Daoy (cell line): ENCODE measurements at regions not wholly inside any gene's neighbourhood (a gene's known extent, or its start where the extent isn't known, plus 50 kb on each side); places are given as distances from the start of the nearest gene placed in this dataset.
A peak's percentile ranks its signal among the peaks of the same experiment; 100 is the strongest.
"Not testable (repeated sequence)": the region's sequence is repeated elsewhere in the genome, so short reads cannot be mapped to it uniquely, and the experiment has no call there.

Experiments
- DNase-seq: peaks from one replicate; pipeline ENCODE4 v3.0.0-alpha.2; 2015; ENCODE audit warnings: low read depth

DNA sequence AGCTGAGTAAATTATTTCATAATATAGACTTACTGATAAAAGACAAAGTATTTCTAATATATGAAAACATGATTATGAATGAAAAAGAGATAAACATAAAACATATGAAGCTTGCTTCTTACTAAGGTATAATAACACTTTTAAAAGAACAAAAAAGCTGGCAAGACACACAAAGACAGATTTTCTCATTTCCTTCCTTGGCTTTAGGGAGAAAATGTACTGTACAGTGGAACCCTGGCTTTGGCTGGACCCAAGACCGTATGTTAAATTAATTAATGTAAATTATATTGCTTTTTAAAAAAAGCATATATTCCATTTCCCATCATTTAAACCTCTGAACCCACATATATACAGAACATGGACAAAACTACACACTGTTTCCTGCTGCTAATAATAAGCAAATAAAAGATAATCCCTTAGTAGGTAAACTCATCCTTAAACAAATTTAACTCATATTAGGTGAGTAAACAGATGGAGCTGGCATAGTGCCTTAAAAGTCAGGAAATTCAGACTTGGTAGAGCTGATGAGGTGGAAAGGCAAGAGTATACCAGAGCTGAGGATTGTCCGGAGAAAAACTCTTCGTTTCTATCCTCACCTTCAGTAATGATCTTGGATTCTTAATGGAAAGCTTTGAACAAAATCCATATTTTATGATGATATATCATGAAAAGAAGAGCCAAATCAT, 1016.4 kb upstream of the KCND2 start:
- DNase-seq = no peak

DNA sequence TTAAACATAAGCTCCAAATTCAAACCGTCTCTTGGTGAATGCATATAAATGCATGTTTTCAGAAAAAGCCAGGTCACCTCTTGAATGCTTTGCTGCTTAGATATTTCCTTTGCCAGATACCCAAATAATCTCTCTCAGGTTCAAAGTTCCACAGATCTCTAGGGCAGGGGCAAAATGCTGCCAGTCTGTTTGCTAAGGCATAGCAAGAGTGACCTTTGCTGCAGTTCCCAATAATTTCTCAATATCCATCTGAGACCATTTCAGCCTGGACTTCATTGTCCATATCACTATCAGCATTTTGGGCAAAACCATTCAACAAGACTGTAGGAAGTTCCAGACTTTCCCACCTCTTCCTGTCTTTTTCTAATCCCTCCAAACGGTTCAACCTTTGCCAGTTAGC, 1006.2 kb upstream of the KCND2 start:
- not testable (repeated sequence) for DNase-seq

DNA sequence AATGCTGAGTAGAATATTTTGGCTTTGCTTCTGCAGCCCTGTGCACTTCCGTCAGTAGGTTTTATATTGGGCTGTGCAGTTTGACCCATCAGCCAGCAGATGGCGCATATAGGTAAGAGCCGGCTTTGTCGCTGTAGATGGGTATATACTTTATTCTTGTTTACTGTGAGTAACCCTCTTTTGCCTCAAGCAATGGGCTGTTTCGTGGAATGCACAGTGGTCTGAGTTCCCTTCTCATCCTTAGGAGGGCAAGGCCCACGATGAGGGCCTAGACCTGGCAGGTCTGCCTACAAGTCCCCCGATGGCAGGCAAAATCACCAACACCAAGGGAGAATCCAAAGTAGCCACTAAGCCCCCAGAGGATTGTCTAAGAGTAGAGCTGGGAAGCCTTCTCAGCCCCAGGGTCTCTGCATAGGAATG, 1002.9 kb upstream of the KCND2 start:
- peak; percentile 58 for DNase-seq

DNA sequence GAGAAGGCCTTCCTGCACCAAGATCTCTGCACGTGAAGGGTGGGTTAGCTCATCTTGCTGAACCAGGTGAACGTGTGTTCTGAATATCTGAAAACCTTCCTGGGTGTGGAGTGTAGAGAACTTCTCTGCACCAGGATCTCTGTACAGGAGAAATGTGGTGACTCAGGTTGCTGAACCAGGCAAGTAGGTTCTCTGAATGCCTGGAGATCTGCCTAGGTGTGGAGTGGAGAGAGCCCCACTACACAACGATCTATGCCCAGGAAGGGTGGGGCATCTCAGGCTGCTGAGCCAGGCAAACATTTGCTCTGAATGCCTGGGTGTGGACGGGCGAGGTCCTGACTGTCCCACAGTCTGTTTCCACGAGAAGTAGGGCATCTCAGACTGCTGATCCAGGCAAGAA, 1002.3 kb upstream of the KCND2 start:
- DNase-seq = no peak

DNA sequence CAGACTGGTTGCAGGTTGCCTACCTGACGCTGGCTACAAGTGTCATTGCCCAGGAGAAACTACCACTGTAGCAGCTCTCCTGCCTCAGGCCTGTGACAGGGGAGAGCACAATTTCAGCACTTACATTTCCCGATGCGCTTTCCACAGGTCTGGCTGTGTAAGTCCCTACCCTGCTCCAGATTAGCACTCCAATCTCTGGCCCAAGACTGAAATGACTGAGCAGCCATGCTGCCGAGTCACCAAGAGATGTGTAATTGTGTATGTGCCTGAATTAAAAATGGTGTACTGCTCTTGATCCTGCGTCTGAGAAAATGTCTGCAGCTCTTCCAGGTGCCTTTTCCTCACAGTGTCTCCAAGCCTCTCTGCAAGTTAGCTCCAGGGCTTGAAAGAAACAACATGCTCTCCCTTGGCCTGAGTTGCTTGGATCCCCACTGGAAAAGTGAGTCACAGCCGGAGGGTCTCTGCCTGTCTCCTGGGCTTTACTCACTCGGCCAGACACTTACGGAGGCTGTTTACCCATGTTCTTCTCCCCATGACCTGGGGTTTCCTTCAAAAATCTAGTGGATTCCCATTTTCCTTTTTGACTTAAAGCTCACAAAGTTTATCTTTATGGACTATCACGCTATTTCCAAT, 1001.7 kb upstream of the KCND2 start:
- DNase-seq = no peak

DNA sequence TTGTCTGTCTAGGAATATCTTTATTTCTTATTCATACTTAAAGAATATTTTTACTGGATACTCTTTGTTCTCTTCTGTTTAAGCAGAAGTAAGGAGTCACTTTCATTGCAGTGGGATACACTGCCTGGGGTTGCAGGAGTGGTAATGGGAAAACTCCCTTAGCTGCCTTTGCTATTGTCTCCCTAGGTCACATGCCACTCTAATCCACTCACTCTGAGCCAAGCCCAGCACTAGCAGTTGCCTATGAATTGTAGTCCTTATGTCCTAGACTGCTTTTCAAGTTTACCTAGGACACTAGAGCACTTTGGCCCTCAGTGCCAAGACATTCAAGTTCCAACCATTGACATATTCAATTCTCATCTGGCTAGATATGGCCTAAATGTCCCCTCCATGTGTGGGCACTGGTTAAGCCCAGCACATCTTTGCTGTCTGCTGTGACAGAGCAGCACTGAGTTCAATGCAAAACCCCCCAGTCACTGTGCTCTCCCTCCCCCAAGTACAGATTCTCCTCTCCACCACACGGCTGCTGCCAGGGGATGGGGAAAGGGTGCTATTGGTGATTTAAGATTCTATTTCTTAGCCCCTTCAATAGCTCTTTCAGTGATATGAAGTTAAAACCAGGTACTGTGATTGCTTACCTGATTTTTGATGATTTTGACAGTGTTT, 991.7 kb upstream of the KCND2 start:
- no peak for DNase-seq

DNA sequence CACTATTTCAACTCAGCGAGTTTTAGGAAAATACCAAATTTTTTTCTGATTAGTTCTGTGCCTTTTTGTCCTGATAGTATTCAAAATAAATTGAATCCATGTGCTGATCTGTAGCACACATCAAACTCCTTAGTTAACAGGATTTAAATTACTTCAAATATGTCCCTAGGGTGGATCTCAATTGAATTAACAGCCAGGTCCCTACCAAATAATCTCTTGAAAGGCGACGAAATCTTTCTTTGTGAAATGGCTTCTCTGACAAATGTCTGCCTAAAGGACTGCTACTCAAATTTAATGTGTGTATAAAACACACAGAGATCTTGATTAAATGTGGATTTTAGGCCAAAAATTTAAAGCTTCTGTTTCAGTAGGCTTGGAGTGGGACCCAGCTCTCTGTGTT, 989.6 kb upstream of the KCND2 start:
- no peak for DNase-seq

DNA sequence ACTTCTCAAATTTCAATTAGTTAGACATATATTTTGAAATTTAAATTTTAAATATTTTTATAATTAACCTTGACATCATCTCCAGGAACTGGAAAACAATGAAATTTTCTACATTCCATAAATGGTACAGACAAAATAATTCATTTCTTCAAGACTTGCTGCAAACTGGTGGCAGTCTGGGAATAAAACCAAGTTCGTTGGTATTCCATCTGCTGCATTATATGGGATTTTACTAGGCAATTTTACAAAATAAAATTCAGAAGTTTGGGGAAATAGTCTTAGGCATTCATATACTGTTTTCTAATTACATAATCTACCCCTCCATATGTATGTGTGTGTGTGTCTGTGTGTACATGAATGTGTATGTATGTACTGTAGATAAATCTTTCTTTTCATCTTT, 984.6 kb upstream of the KCND2 start:
- DNase-seq = no peak

DNA sequence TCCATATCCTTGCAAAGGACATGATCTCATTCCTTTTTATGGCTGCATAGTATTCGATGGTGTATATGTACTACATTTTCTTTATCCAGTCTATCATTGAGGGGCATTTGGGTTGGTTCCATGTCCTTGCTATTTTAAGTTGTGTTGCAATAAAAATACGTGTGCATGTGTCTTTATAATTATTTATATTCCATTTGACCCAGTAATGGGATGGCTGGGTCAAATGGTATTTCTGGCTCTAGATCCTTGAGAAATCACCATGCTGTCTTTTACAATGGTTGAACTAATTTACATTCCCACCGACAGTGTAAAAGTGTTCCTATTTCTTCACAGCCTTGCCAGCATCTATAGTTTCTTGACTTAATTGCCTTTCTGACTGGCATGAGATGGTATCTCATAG, 972.6 kb upstream of the KCND2 start:
- DNase-seq = not testable (repeated sequence)

DNA sequence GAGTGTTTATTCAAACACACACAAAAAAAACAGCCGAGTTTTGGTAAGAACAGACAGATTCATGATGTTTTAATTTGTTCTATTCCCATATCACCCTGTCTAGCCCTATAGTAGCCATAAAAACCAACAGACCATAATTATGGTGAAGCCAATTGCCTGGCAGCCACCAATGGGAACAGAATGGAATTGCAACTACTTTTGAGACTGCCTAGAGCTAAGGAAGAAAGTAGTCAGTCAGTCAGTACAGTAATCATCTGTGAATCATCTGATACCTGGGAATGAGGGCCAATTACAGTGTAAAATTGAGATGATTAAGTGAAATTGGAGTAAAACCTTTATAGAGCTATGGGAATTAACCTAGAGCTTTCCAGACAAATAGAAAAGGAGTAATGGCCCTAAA, 952.7 kb upstream of the KCND2 start:
- DNase-seq = no peak

DNA sequence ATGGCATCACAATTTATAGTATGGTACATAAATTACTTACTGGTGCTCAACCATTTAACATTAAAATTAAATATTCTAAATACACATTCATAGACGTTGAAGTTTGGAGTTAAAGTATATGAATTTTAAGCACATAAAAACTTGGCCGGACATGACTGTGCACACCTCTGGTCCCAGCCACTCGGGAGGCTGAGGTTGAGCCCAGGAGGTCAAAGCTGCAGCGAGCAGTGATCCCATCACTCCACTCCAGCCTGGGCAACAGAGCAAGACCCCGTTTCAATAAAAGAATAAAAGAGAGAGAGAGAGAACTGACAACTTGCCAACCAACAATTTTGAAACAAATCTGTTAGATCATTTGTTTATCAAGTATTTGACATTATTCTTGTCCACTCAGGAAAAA, 943.3 kb upstream of the KCND2 start:
- DNase-seq = no peak

DNA sequence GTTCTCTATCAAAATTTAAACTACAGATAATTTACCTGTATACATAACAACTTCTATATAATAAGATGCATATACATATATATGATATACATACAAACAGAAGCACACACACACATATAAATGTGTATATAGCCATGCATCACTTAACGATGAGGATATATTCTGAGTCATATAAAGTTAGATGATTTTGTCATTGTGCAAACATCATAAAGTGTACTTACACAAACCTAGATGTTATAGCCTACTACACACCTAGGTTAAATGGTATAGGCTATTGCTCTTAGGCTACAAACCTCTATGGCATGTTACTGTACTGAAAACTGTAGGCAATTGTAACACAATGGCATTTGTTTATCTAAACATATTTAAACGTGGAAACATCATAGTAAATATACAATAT, 937.6 kb upstream of the KCND2 start:
- no peak for DNase-seq

DNA sequence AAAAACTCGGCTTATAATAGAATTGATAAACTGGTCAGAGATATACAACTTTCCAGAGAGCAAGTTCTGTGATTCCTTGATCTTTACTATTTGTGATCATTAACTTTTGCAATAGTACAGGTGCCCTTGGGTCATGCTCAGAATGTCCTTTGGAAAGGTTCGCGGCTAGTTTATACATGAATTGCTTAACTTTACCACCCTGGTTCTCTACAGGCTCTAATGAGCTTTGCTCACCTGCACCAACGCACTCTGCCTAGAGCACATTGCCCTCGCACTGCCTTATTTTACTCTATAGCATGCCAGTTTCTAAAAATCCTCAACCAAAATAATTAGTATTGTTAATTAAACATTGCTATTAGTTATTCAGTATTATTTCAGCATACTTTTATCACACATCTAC, 931.2 kb upstream of the KCND2 start:
- DNase-seq = no peak

DNA sequence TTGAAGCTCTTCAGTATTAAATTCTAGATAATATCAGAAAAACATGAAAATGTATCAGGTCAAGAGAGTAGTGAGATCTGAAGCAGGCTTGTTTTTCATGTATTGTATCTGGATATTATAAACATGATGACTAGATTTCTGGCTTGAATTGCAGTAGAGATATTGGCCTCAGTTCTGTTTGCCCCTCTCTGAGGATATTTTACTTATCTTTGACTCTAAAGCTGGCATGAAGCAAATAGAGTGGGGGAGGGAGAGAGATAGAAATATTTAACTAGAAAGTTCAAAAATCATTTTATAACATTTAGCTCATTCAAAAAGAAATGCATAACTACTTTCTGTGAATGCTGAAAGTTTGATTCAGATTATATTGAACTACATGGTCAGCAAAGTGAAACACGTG, 929.7 kb upstream of the KCND2 start:
- no peak for DNase-seq

DNA sequence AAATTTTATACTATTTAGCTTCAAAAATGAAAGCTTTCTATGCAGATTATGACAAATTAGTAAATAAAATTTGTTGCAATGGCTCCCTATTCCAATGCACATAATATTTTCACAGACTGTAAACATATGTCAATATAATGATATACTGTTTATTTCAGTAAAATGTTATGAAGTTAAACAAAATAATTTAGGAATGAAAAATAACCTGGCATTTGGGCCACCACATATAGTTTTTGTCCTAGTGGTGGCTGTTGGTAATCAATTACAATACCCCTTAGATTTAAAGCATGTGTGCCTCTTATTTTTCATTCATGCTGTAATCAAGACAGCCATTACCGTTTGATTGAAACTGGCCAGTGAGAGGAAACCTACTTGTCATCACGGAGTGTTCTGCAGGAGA, 928.5 kb upstream of the KCND2 start:
- no peak for DNase-seq

DNA sequence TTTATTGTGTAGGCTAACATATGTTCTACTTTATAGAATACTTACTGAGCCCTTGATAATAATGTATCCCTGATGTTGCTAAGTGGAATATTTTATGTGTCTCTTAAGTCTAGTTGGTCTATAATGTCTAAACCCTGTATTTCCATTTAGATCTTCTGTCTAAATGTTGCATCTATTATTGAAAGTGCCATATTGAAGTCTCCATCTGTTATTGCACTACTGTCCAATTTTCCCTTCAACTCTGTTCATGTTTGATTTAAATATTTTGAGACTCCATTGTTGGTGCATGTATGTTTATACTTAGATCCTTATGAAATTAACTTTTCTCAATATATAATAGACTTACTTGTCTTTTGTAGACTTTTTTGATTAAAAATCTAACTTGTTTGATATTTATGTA, 924.5 kb upstream of the KCND2 start:
- no peak for DNase-seq

DNA sequence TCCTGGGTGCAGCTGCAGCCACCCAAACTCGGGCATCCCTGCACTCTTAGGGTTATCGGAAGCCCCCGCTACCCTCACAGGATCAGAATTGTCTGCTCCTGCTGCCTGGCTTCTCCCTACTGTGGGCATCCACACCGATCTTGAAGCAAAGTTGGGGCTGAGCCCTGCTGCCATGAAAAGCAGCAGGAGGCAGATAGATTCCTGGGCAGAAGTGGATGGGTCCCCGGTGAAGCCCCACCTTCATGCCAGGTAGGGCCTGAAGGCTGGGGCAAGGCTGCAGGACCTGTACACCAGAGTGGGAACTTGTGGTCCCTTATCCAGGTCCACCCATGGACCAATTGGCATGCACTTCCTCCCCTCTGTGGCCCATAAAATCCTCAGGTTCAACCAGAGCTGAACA, 922.6 kb upstream of the KCND2 start:
- DNase-seq = no peak

DNA sequence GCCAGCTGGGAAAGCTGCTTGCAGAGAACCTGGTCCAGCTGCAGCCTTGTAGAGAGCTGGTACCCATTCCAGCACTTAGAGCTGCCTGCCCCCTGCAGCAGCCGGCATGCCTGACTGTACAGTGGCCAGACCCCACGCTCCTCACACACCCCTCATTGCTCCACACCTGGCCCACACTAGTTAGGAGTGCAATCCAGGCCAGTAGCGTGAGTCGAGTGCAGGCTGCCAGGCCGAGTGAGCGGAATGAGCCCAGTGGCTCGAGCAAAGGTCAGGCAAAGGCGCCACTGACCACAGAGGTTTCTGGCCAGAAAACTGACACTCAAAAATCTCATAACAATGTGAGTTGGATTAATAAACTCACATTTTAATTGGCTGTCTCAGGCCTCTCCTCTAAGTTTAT, 921.7 kb upstream of the KCND2 start:
- no peak for DNase-seq

DNA sequence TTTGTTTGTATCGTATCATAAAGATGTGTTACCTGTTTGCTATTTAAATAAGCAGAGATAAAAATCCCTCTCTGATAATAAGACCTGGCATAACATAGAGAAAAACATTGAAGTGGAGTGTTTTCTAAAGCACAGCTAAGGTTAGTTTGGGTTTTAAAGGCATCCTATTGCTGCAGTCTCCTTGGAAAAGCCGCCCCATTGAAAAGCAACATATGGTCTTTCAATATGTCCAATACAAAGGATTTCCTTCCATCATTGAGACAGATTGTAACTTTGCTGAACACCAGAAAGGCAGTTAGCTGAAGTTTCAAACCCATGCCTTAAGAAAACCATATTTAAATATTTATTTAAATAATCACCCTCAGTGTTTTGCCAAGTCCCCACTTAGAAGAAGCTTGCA, 898.5 kb upstream of the KCND2 start:
- DNase-seq = no peak

DNA sequence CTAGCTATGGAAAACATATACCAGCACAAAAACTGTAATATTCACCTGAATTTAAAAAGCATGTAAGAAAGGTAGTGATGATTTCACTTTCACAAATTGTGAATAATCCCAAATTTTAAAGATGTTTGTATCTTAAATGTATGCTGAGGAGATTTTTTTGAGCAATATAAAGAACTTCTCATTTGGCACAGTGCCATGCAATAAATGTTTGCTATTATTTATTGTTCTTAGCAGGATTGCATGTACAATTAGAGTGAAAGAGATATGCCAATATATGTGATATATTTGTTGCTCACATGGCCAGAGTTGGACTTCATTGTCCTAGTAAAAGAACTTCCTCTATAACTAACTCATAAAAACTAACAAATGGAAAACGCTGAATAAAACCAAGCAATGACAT, 895.1 kb upstream of the KCND2 start:
- no peak for DNase-seq

DNA sequence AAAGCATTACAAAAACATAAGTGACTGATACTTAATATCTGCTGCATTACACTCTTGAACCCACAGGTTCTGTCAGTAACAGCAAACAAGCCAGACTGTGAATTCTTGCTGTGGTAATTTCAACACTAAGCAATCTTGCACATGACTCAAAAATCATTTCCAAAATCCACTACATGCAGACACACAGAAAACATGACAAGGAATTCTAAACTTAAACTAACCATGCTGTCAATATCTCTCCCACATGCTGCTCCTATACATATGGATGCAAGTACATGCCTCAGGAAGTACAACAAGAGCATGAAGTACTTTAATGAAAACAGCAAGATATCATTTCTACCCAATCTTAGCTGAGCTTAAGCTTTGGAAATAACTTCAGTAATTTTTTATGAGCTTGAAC, 890.2 kb upstream of the KCND2 start:
- no peak for DNase-seq

DNA sequence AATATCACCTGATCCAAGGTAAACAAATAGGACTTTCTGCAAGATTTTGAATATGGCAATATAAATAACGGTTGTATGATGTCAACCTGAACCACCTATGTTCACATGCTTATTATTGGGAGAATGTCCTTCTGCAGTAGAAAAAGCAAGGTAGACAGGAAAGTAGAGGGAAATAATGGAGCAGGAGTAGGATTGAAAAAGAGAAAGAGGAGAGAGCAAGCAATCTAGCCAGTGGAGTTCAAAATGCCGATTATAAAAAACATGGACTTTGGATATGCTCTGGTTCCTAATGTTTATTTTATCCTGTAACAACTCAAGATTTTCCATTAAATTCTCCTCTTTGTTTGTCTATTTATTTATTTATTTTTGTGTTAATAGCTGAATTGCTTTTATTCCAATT, 878.0 kb upstream of the KCND2 start:
- DNase-seq = no peak

DNA sequence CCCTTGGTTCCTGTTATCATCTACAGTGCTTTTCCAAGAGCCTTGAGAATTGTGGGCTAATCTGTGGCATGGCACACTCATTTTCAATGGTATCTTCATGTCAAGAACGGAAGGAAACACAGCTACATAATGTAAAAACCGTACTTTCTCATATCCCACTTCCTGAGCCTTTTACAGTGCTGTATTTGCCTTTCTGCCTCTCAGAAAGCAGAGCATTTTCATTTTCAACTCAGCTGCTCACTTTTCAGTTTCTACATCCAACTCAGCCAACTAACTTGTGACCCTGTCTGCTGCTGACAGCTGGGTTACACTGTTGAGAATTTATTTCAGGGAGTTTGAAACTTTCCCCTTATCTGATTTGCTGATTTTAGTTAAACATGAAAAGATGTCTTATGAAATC, 875.8 kb upstream of the KCND2 start:
- no peak for DNase-seq

DNA sequence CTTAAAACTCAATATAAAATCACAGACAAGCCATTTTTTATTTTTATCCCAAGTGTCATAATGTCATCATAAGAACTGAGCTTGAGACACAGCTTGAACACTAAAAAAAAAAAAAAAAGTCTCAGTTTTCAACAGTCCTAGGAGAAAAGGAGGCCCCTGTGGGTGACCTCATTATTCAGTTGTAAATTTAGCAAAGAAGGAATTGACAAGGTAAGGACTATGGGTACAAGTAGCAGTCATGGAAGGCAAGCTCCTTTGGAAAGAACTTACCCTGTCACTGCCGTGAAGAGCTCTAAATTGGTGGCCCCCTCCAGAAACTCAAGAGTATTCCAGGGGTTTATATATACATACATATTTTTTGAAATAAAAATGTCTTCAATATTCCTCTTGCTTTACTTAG, 864.4 kb upstream of the KCND2 start:
- no peak for DNase-seq
